Gastrocnemius medialis (tissue), 4 donors: ENCODE measurements at regions not wholly inside any gene's neighbourhood (a gene's known extent, or its start where the extent isn't known, plus 50 kb on each side); places are given as distances from the start of the nearest gene placed in this dataset.

Experiments
- ATAC-seq, 2 donors: fragments of 150-250 bp; one replicate each; pipeline ENCODE4 v1.9.1; 2016
- DNase-seq, 2 donors: peaks; one replicate each; pipeline ENCODE4 v3.0.0-alpha.2; 2019
- H3K27ac ChIP-seq, 4 donors: fragments of 200-600 bp; sonication (generic); 1 replicate in 1 of 4; 2 replicates in 3 of 4; pipeline ENCODE4 v1.5.1; 2016 to 2018; ENCODE audit warnings: mild to moderate bottlenecking in 2 of 4, moderate library complexity in 1 of 4
- H3K27me3 ChIP-seq, 3 donors: fragments of 200-600 bp; sonication (generic) in 2 of 3; 1 replicate in 1 of 3; 2 replicates in 2 of 3; pipeline versions ENCODE4 v1.5.1 to v1.6.0; 2016 to 2019; ENCODE audit warnings: mild to moderate bottlenecking in 1 of 3, moderate library complexity in 1 of 3
- H3K36me3 ChIP-seq, 2 donors: fragments of 200-600 bp; sonication (generic) in 1 of 2; one replicate each; pipeline ENCODE4 v1.5.1; 2017 to 2018
- H3K4me1 ChIP-seq, 2 donors: fragments of 200-600 bp; sonication (generic) in 1 of 2; one replicate each; pipeline ENCODE4 v1.5.1; 2016 to 2017; ENCODE audit warnings: mild to moderate bottlenecking in 2 of 2
- H3K4me3 ChIP-seq, 4 donors: fragments of 200-600 bp; sonication (generic) in 3 of 4; 1 replicate in 1 of 4; 2 replicates in 3 of 4; pipeline ENCODE4 v1.5.1; 2016 to 2019; ENCODE audit warnings: mild to moderate bottlenecking in 2 of 4
- H3K9me3 ChIP-seq, 3 donors: fragments of 200-600 bp; sonication (generic) in 2 of 3; 1 replicate in 1 of 3; 2 replicates in 2 of 3; pipeline ENCODE4 v1.5.1; 2016 to 2019
- POLR2A ChIP-seq, 2 donors: fragments of 450-650 bp; IDR thresholded peaks; one replicate each; pipeline ENCODE4 v1.6.1; 2017; ENCODE audit warnings: antibody characterized with exemption in 2 of 2, mild to moderate bottlenecking in 2 of 2, moderate library complexity in 2 of 2
- in situ Hi-C, 4 donors: fragments of 200-750 bp; cut with MboI; loops; one replicate each; pipeline versions ENCODE4 v1.15.0 to v1.8.0; 2017; ENCODE audit warnings: low sequenced_read_pairs in 4 of 4
- intact Hi-C: fragments of 100-400 bp; cut with DNase I; formaldehyde crosslinking; loops from one replicate; pipeline ENCODE4 v1.15.1; 2023; ENCODE audit warnings: low total_unique reads
- TF ChIP-seq, protein P1 (sequence below), 5 experiments: fragments of 450-650 bp in 3 of 5; fragments of 200-600 bp in 2 of 5; sonication (generic) in 2 of 5; IDR thresholded peaks in 4 of 5; conservative IDR thresholded peaks in 1 of 5; 1 replicate in 4 of 5; 2 replicates in 1 of 5; pipeline ENCODE4 v1.5.1; 2016 to 2019; ENCODE audit warnings: antibody characterized with exemption in 5 of 5, mild to moderate bottlenecking in 3 of 5, moderate library complexity in 3 of 5

DNA sequence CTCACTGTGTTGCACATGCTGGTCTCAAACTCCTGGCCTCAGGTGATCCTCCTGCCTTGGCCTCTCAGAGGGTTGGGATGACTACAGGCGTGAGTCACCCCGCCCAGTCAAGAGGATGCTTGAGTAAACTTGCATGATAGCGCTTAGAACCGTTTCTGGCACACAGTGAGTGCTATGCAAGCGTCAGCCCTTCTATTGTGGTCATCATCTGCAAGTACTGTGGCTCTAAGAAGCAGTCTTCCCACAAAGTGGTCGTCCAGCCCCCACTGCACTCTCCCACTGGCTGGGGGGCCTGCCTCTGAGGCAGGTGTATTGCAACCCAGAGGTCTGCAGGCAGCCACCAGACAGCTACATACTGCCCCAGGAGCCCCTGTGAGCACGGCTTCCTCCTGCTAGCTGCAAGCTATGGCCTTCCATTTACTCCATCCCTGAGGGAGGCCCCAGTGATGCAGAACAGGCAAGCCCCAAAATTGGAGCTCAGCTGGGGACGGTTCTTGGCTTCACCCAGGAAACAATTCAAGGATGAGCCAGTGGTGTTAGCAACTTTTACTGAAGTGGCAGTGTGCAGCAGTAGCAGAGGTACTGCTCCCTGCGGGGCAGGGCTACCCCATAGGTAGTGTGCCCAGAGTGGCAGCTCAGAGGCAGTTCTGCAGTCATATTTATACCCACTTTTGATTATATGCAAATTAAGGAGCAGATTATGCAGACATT is 95.4 kb downstream of the LSM3 start:
- in situ Hi-C loops (no loop called here), intact Hi-C loops (no loop called here)
- TF ChIP-seq, protein P1, sequence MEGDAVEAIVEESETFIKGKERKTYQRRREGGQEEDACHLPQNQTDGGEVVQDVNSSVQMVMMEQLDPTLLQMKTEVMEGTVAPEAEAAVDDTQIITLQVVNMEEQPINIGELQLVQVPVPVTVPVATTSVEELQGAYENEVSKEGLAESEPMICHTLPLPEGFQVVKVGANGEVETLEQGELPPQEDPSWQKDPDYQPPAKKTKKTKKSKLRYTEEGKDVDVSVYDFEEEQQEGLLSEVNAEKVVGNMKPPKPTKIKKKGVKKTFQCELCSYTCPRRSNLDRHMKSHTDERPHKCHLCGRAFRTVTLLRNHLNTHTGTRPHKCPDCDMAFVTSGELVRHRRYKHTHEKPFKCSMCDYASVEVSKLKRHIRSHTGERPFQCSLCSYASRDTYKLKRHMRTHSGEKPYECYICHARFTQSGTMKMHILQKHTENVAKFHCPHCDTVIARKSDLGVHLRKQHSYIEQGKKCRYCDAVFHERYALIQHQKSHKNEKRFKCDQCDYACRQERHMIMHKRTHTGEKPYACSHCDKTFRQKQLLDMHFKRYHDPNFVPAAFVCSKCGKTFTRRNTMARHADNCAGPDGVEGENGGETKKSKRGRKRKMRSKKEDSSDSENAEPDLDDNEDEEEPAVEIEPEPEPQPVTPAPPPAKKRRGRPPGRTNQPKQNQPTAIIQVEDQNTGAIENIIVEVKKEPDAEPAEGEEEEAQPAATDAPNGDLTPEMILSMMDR (IDR thresholded peaks at IDR 0.05 in 4 of 5, conservative IDR thresholded peaks at IDR 0.05 in 1 of 5) = no peak
- TF ChIP-seq POLR2A (IDR thresholded peaks at IDR 0.05) = no peak
- DNase-seq (peak in 1 of 2 donors; percentile 7), ATAC-seq (no peak)
- Histone ChIP-seq H3K27me3 (no peaks in the 10 kb centered on the region), H3K36me3 (no peaks in the 10 kb centered on the region), H3K4me3 (no peak overlapping the region), H3K4me1 (peaks cover 0 to 4% of the 10 kb centered on the region in 2 donors), H3K9me3 (no peaks in the 10 kb centered on the region), H3K27ac (no peak overlapping the region)

DNA sequence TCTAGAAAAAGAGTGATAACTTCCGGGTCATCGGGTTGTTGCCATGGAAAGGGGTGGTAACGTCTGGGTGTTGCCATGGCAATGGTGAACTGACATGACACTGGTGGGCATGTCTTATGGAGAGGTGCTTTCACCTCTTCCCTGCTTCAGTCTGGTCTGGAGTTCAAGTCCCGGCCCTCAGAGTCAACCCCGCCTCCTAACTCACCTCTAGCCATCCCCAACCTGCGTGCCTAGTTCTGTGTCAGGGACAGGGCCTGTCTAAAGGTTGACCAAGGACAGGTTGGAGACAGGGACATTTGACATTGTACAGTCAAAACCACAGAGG is 96.0 kb downstream of the LSM3 start:
- H3K27ac ChIP-seq = no peak overlapping the region
- H3K36me3 ChIP-seq = no peaks in the 10 kb centered on the region
- no peaks in the 10 kb centered on the region for H3K27me3 ChIP-seq
- peaks cover 3 to 6% of the 10 kb centered on the region in 2 donors for H3K4me1 ChIP-seq
- H3K4me3 ChIP-seq = no peak overlapping the region
- intact Hi-C loops = no loop called here
- TF ChIP-seq POLR2A (IDR thresholded peaks at IDR 0.05) = no peak
- TF ChIP-seq, protein P1 (IDR thresholded peaks at IDR 0.05 in 4 of 5, conservative IDR thresholded peaks at IDR 0.05 in 1 of 5) = no peak
- H3K9me3 ChIP-seq = no peaks in the 10 kb centered on the region
- in situ Hi-C loops = no loop called here
- no peak for ATAC-seq
- peak in 1 of 2 donors; percentile 7 for DNase-seq

DNA sequence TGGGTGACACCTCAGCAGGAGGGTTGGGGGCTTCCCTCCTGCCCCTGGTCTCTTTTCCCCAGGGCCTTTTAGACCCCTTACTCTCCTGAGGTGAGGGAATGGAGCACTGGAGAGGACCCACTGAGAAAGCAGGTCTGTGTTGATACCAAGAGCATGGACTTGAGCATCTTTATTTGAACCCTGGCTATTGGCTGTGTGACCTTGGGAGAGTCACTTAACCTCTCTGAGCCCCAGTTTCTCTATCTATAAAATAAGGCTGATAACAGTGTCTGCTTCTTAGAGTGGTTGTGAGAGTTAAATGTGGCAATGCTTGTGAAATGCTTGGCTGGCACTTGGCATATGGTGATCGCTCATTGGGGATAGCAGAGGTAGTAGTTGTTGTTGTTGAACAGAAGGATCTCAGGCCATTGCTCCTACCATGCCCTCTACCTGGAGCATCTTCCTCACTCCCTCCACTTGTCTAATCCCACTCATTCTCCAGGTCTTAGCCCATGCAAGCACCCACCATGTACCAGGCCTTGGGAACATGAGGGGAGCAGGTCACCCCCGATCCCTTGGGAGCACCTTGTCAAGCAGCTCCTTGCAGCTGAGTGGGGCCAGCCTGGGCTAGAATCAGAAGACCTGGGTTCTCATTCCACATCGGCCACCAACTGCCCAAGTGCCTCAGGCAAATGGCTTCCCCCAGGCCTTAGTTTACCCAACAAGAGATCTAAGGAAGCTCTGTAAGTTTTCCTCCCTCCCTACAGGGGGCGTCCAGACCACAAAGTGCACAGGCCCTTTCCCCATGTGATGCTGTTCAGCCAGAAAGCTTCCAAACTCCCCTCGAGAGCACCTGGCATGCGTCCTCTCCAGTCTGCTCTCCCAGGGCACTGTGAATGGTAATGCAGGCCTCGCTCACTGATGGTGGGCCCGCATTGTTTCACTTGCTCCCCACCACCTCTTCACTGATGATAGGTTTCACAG is 96.7 kb downstream of the LSM3 start:
- H3K27me3 ChIP-seq = no peaks in the 10 kb centered on the region

DNA sequence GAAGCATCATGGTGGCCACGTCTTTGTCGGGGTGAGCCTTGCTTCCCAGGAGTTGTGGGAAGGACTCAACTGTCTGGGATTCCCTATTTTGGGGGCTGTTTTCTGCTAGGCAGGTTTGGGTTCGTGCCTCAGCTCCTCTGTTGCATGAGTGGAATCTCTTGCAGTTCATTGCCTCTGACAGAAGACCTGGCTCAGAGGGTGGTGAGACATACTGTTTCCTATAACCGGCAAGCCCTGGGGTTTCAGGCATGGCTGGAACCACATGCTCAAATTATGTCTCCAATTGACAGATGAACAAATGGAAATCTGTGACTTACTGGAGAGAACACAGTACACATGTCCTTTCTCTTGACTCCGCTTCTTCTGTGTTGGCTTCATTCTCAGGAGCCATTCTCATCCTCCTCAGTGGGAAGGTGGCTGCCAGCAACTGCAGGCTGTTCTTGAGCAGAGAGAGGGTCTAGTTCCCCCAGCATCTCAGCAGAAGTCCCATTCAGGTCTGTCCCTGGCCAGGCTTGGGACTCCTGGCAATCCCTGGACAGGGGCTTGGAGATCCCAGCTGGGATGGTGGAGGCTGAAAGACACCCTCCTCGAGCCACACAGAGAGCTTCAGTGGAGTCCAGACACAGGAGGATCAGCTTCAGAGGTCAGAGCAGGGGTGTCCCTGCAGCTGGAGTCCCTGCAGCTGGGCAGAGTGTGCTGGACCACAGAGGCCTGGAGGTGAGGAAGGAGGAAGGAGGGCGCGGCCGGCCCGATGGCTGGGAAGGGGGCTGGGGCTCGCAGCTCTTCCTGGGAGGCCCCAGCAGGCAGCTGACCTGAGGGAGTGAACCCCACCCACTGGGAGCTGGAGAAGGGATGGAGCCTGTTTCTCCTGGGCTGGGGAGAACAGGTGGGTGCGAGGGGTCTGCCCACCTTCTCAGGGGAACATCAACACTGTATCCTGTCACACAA is 97.6 kb downstream of the LSM3 start:
- Histone ChIP-seq H3K4me3 (no peak overlapping the region), H3K27ac (no peak overlapping the region), H3K4me1 (peaks cover 3 to 7% of the 10 kb centered on the region in 2 donors), H3K36me3 (no peaks in the 10 kb centered on the region), H3K9me3 (no peaks in the 10 kb centered on the region), H3K27me3 (no peaks in the 10 kb centered on the region)
- DNase-seq = no peak
- intact Hi-C loops = no loop called here
- no peak for ATAC-seq
- in situ Hi-C loops = no loop called here
- TF ChIP-seq, protein P1 (IDR thresholded peaks at IDR 0.05 in 4 of 5, conservative IDR thresholded peaks at IDR 0.05 in 1 of 5) = no peak
- TF ChIP-seq POLR2A (IDR thresholded peaks at IDR 0.05) = no peak

More for the DNA sequence above, 96.7 kb downstream of the LSM3 start:
- no peak overlapping the region for H3K4me3 ChIP-seq
- DNase-seq (no peak), ATAC-seq (peak in 1 of 2 donors; percentile 53)
- no peaks in the 10 kb centered on the region for H3K36me3 ChIP-seq
- no peaks in the 10 kb centered on the region for H3K9me3 ChIP-seq
- no peak overlapping the region for H3K27ac ChIP-seq
- intact Hi-C loops (no loop called here), in situ Hi-C loops (no loop called here)
- peaks cover 3 to 7% of the 10 kb centered on the region in 2 donors for H3K4me1 ChIP-seq
- no peak for TF ChIP-seq POLR2A (IDR thresholded peaks at IDR 0.05)
- TF ChIP-seq, protein P1 (IDR thresholded peaks at IDR 0.05 in 4 of 5, conservative IDR thresholded peaks at IDR 0.05 in 1 of 5) = peak in 2 of 5 experiments; percentile 17 to 37
